NCI-H1417 (cell line): ENCODE measurements at regions not wholly inside any gene's neighbourhood (a gene's known extent, or its start where the extent isn't known, plus 50 kb on each side); places are given as distances from the start of the nearest gene placed in this dataset.

Experiments
- DNase-seq, 3 experiments: peaks; one replicate each; lab custom pipeline; 2025; lab: John Stamatoyannopoulos, UW

DNA sequence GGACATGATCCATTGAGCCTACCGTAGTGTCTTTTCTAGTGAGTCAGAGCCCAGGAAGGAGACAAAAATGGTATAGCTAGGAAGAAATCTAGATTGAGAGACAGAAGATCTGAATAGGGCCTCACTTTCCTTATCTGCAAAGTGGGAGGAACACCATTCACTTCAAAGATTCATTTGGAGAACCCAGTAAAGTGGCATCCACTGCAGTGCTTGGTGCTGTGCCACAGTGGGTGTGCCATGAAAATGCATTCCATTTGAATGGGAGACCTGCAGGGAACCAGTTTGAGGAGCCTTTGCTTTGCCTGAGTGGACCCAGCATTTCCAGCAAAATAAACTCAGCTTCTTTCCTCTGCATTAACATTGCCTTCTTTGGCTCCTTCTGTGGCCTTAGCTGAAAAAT, 470.5 kb upstream of the CADM1 start:
- DNase-seq = peak in 1 of 3 experiments; percentile 42

DNA sequence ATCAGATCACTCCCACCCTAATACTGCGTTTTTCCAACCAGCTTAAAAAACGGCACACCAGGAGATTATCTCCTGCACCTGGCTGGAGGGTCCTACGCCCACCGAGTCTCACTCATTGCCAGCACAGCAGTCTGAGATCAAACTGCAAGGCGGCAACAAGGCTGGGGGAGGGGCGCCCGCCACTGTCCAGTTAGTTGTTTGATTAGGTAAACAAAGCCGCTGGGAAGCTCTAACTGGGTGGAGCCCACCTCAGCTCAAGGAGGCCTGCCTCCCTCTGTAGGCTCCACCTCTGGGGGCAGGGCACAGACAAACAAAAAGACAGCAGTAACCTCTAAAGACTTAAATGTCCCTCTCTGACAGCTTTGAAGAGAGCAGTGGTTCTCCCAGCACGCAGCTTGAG, 463.0 kb upstream of the CADM1 start:
- peak in 2 of 3 experiments; percentile 15 to 24 for DNase-seq

DNA sequence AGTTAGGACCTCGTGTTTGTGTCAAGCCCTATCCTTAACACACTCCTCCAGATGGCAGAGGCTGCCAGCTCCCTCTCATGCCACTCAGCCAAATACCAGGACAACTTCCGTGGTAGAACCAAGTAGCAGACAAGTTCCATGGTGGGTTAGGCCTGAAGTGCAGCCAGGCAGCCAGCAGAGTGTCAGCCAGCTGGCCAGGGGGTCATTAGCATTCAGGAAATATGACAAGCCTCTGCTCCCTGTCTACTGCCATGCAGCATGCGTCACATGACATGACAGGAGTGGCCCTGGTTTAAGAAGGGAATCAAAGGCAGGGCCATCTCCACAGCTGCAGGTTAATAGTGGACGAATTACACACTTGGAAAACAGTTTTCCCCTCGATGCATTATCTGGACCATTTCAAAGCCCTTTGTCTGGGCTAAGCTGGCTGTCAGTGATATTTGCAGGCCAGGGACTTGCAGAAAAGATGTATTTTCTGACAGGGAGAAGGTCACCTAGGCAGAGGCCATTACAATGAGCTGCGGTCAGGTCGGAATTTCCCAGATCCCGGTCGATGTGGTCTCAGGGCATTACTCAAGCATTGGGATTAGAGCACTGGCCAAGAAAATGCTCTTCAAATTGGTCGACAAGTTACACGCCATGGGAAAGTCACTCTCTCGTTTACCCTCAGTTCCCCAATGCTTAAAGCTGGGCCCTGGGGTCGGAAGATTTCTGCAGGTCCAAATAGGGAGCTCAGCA, 461.7 kb upstream of the CADM1 start:
- DNase-seq = peak; percentile 50 to 72 (median 61)

DNA sequence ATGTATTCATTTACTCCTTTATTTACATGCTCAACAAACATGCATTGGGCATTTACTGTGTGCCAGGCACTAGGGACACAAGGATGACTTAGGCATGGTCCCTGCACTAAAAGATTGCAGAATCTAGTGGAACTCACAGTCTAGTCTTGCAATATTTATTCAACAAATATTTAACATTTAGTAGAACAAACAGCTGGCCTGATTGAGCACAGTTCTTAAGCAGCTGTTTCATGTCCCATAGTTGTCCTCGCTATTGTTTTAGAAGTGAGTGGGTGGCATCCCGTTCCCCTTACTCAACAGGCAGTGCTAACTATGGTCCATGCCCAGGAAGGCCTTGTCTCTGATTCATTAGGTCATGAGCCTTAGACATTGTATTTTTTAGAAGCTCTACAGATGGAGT, 459.9 kb upstream of the CADM1 start:
- no peak for DNase-seq

DNA sequence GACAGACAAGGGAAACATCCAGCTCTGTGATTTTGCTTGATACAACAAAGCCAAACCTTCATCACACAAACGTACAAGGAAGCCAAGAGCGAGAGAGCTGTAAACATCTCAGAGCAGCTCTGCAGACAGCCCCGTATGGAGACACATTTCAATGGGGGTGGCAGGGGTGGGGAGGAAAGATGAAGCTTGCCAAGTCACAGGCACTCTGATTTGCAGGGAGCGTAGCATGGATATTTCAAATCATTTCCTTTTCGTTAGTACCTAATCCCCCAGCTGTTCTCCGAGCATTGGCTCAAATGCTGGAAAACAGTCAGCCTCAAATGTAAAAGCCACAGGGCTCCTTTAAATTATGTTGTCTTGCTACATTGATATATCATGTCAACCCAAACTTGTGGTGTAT, 458.9 kb upstream of the CADM1 start:
- DNase-seq = peak in 1 of 3 experiments; percentile 65

DNA sequence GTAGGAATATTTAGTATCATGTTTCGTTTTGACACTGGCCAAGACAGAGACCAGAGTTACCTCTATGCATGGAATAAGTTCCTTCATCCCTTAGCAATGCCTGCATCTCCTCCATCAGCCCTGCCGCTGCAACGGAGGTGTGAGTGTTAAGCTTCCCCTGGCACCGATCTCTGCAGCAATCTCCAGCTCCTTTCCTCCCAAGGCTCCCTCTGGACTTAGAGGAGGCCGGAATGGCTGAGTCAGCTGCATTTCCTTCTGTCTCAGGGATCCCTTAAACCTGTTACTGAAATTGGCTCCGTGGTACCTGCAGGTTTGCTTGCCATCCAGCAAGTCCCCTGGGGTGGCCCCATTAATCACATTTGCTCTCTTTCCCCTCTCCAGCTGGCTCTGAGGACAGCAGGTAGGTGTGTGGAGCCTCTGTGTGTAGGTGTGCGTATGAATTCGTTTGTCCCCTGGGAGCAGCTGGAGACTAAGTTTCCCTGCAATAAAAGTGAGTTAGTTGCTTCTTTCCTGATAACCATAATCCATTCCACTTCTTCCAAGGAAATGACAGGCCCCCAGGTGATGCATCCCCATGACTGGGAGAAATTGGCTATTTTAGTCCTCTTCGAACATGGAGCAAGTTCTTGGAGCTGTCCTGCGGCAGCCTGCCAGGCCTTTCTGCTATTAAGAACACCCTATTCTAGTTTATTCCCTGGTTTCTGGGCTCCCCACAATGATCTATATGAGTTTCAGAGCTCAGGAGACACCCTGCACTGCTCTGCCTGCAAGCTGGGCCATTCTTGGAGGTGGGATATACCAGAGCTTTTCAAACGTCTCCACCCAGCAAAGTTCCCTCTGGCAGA, 457.2 kb upstream of the CADM1 start:
- peak; percentile 55 to 94 (median 86) for DNase-seq

DNA sequence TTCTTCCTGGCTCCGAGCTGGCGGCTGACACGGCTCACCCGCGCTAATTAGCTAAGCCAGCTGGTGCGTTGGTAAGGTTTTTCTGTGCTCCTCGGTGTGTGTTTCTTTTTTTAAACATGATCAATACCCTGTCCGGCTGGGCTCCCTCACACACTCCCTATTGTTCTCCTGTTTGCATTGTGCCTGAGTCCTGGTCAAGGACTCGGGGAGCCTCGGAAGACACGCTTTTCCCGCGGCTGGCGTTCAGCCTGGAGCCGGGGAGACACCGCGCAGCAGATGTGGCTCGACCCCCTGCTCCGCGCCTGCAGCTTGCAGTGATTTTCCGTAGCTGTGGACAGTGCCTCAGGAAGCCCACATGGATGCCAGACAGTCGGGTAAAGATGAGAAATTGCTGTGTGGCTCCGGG, 454.9 kb upstream of the CADM1 start:
- DNase-seq = peak in 2 of 3 experiments; percentile 90 to 97

DNA sequence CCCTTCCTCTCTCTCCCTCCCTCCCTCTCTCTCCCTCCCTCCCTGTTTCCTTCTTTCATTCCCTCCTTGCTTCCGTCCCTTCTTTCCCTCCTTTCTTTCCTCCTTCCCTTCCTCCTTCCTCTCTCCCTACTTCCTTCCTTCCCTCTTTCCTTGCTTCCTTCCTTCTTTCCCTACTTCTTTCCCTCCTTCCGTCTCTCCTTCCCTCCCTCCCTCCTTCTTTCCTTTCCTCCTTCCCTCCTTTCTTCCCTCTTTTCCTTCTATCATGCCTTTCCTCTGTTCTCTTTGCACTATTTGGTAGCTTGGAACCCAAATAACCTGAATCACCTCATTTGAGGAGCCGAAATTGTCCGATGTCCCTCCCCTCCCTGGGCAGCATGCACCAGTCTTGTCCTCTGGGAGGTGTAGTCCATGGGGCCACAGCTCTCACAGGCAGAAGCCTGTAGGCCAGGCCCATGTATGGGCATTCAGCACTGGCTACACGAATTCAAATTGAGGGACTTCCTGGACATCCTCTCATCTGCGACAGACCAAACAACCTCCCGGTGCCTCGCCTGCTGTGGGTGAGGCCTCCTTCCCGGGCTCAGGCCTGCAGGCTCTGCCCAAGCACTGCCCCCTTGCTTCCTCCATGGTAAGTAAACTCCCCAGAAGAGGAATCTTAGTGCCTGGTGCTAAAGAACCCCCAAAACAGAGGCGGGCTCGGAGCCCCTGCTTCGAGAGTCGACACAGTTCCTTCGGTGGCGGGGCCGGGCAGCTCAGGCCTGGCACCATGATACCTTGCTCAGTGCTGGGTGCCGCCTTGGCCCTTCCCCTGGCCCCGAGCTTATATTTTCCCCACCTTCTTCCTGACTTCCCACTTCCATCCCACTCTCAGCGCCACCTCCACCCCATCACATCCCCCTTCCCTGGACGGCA, 454.1 kb upstream of the CADM1 start:
- peak in 1 of 3 experiments; percentile 76 for DNase-seq

DNA sequence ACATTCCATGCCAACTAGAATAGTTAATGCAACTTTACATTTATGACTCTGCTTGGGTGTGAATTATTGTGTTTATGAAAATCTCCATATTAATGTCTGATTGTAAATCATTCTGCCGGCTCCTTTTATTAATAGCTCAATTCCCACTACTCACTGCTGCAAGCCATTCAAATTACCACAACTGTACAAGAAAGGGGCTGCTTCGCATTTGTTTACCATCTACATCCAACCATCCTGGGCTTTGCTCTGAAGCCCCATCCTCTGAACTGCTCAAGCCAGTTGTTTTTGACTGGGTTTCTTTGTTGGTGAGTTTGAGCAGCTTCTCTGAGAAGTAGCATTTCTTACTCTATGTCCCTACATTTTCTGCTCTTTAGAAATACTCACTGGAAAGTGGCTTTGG, 451.6 kb upstream of the CADM1 start:
- DNase-seq = no peak

DNA sequence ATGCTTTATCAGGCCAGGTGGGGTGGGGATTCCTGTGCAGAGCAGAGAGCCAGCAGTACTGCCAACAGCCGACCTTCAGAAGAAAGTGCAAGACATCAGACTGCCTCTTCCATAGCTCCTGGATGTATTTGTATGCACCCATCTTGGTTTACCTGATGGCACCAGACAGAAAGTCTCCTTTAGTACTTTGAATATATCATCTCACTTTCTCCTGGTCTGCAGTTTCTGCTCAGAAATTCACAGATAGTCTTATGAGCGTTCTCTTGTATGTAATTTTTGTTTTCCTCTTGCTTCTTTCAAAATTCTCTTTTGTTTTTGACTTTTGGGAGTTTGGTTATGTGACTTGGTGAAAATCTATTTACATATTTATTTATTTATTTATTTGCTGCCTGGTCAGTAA, 446.4 kb upstream of the CADM1 start:
- DNase-seq = no peak

DNA sequence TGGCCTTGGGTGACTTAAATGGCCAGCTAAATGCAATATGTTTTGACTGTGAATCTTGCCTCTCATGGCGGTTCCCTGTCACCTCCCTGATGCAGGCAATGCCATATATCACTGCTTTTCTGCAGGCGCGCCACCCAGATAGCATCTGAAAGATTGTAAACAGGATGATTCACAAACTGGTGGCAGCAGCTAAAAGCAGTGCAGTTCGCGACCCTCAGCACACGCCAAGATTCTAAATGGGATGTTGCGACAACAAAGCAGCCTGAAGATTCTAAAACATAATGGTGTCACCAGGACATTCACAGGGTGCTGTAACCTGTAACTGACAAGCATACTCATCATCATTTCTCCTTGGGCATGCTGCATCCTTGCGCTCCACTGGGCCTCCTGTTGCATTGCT, 440.4 kb upstream of the CADM1 start:
- DNase-seq = no peak

DNA sequence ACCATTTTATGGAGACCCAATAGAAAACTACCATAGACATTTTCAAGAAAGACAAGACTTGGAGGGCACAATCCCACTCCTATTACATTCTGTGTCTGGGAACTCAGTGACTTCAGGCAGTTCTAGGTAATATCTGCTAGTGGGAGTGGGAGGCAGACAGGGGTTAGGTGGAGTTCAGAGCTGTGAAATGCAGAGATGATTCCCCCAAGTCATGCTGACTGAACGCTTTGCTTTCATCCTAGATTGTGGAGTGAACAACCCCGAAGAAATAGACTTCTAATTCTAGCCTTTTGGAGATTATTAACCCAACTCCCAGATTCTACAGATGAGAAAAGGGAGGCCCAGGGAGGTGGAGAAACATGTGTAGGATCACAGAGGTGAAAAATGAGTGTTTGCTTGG, 437.8 kb upstream of the CADM1 start:
- DNase-seq = no peak

DNA sequence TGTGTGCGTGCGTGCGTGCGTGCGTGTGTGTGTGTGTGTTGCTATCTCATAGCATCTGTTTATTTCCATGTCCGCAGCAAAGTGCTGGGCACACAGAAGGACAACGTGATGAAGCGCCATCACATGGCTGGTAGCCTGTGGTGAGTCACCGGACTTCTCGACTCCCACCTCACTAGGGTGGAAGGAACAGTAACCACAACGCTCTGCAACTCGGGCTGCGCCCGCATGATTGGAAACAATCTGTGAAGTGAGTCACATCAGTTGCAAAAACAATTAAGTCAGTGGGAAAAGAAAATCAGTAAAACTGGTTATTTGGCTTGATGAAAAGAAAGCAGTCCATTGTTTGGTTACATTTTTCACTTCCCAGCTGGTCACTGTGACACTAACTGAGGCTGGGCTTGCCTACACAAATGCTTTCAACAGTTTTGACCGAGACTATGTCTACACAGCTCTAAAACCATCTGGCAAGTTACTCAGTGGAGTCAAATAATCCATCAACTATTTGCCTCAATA, 437.3 kb upstream of the CADM1 start:
- DNase-seq = no peak

DNA sequence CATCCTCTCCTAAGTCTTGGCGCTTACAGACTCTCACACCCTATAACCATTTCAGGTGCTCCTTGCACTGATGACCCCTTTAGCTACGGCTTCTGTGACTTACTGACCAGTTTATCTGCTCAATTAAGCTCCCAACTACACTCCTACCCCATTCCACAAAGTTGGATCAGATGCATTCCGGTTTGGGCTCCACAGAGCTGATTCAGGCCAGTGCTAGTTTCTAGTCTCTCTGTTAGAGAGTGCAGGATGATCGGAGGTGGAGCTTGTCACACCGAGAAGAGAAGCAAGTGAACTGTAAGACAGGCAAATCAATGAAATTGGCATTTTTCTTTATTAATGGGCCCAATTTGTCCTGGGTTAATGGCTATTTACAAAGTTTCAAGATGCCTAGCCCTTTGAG, 436.8 kb upstream of the CADM1 start:
- no peak for DNase-seq

DNA sequence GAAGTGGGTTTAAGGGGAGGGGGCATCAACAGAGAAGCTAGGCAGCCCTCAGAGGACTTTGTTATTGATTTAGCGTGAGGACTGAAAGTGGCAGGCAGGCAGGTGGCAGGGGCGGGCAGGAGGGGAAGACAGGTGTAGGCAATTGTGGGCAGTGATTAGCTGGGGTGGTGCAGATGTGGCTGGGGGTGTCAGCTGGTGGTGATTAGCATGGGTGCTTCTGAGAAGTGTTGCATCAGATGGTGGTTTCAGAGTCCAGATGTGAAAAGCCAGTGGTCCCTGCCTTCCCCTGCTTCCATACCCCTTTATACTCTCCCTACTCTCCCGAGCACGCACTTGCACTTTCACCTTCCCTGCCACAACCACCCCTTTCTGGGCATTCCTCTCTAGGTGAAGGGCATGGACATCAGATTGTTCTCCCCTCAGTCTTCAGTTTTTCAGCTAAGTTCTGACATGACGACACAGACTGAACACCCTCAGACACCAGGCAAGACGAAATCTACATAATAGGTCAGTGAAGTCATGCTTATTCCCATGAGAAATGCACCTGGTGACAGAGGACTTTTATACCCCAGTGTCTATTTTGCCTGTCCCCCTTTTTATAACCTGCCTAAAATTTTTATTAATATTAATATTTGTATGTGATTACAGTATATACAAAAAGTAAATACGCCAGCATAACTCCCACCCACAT, 435.7 kb upstream of the CADM1 start:
- DNase-seq = peak; percentile 61 to 97 (median 90)

DNA sequence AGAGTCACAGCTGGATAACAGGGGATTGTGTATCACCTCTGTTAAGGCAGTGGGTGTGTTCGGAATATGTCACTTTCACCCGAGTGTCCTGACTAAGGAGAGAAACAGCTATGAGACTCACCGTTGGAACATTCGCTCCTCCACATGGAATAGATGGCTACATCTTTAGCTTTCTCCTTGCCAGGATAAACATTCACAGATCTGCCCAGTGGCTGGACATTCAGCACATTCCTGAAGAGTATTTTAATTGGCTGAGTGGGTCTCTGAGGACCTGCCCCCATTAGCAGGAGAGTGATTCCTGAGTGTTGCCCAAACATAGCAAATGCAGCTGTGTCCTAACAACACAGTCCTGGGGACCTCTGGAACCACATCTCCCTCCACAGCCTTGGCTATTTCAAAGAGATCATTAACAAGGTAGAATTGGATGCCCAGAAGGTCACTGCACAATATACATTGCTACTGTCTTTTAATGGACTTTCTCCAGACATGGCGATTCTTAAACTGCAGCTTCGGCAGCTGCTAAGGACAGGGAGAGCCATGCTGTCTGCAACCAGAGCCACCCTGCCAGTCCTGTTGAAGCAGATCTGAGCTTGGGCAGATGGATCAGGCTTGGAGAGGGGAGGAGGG, 435.0 kb upstream of the CADM1 start:
- DNase-seq = no peak

DNA sequence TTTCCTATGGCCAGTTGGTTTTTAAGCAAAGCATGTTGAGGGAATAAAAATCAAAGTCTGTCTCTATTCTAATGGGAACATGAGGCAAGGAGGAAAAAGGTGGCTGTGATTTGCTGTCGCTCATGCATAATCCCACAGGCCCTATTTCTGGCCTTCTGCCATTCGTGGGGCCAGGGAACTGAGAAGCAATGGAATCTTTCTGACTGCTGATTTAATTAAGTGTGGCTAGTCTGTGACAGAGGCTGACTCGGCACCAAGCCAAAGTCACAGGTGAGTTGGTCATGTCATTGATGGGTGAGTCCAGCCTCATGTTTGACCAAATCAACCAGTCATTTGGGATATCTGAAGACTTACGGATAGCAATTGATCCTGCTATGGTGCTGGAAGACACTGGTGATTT, 429.3 kb upstream of the CADM1 start:
- peak in 1 of 3 experiments; percentile 10 for DNase-seq

DNA sequence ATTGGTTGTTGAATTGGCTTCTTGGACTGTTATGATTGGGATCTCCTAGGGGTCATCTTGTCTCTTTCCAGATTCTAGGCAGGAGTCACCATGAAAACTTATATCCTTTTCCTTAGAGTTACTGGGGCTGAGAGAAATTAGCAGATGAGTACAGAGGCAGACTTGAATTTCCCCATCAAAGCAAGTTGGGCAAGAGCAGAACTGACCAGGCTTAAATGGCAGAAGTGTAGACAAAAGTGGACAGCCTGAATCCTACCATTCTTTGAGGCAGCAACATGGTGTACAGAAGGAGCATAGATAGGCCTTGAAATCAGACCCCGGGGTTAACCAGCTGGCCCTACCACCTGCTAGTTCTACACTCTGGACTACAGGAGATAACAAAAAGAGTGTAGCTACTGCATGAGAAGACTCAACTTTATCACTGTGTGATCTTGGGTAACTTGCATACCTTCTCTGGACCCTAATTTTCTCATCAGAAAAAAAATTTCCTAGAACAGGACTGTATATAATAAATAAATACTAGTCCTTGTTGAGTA, 427.4 kb upstream of the CADM1 start:
- DNase-seq = no peak

DNA sequence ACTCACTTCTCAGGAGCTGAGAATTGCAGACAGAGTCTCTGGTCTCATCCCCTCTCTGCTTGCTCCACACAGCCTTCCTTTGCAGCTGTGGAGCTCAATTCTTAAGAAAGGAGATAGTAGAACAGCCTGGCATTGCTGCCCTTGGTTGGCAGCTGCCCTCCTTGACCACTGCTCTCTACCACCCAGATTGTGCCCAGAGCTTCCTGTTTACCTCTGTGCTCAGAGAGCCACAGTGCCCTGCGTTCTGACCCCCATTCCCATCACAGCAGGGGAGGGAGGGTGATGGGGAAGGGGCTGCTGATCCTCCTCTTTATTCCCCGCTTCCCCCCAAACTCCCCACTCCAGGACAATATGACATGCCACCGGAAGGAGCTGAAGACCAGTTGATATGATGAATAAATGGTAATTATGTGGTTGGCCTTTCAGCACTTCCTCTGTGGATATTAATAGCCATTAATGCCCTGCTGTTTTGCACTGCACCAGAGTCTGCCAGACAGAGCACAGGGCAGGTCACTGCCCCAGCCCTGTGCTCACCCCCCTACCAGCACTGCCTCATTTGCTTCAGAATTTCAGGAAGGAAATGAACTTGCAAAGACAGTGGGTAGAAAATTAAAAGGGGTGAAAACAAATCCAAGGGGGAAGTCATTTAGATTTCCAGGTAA, 426.8 kb upstream of the CADM1 start:
- DNase-seq = peak in 2 of 3 experiments; percentile 54 to 83

DNA sequence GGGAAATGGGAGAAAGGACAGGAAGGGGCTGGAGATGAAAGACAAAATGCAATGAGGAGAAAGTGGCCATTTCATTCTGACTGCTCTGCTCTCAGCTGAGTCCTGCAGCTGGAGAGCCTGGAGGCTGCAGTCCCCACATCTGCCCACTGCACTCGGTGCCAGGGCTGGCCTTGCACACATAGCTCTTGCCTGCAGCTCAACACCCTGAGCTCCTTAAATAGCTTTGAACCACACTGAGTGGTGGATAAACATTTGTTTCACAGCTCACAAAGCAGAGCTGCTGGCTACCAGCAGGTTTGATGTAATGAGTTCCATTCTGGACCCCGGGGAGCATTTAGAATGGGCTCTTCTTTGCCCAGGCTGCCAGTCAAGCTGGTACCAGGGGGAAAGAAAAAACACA, 426.1 kb upstream of the CADM1 start:
- peak in 2 of 3 experiments; percentile 55 to 76 for DNase-seq
